IPS-18a (cell line): ENCODE measurements at regions not wholly inside any gene's neighbourhood (a gene's known extent, or its start where the extent isn't known, plus 50 kb on each side); places are given as distances from the start of the nearest gene placed in this dataset.

Source experiments
- H3K27ac ChIP-seq: one replicate; pipeline ENCODE4 v1.5.1; 2013; ENCODE audit warnings: low read length
- H3K27me3 ChIP-seq: one replicate; pipeline ENCODE4 v1.6.1; 2013; ENCODE audit warnings: mild to moderate bottlenecking, low read length; ENCODE audit not compliant: control insufficient read depth, insufficient read depth
- H3K36me3 ChIP-seq: one replicate; pipeline ENCODE4 v1.6.1; 2013; ENCODE audit warnings: low read depth, low read length; ENCODE audit not compliant: control insufficient read depth
- H3K4me1 ChIP-seq: one replicate; pipeline ENCODE4 v1.6.1; 2013; ENCODE audit warnings: low read depth, low read length; ENCODE audit not compliant: control insufficient read depth
- H3K4me3 ChIP-seq: one replicate; pipeline ENCODE4 v1.5.1; 2013; ENCODE audit warnings: low read length
- H3K9ac ChIP-seq: one replicate; pipeline ENCODE4 v1.6.1; 2013; ENCODE audit warnings: mild to moderate bottlenecking, low read length, moderate library complexity
- H3K9me3 ChIP-seq: one replicate; pipeline ENCODE4 v1.6.1; 2013; ENCODE audit warnings: low read depth, low read length; ENCODE audit not compliant: control insufficient read depth

DNA sequence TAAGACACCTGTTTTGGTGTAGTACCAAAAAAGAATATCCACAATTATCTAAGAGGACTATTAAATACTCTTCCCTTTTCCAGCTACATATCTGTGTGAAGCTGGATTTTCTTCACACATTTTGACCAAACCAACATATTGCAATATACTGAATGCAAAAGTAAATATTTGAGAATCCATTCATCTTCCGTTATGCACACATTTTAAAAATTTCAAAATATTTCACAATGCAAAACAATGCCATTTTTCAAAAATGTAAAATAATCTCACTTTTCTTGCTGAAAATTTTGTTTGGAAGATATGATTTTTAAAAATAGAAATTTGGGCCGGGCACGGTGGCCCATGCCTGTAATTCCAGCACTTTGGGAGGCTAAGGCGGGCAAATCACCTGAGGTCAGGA is 133.9 kb upstream of the FUT8 start:
- no peak overlapping the region for H3K9ac ChIP-seq
- H3K4me3 ChIP-seq, result no peak overlapping the region
- no peaks in the 10 kb centered on the region for H3K27me3 ChIP-seq
- H3K27ac ChIP-seq, result no peak overlapping the region
- H3K4me1 ChIP-seq, result peaks cover 28% of the 10 kb centered on the region
- H3K9me3 ChIP-seq, result no peaks in the 10 kb centered on the region
- H3K36me3 ChIP-seq, result no peaks in the 10 kb centered on the region

DNA sequence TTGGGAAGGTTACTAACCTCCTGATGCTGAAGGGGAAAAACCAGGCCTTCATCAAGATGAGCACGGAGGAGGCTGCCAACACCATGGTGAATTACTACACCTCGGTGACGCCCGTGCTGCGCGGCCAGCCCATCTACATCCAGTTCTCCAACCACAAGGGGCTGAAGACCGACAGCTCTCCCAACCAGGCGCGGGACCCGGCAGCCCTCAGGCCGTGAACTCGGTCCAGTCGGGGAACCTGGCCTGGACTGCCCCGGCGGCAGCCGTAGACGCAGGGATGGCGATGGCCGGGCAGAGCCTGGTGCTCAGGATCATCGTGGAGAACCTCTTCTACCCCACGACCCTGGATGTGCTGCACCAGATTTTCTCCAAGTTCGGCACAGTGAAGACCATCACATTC is 133.0 kb upstream of the FUT8 start:
- peaks cover 28% of the 10 kb centered on the region for H3K4me1 ChIP-seq
- no peak overlapping the region for H3K27ac ChIP-seq
- no peaks in the 10 kb centered on the region for H3K9me3 ChIP-seq
- H3K36me3 ChIP-seq, result no peaks in the 10 kb centered on the region
- H3K9ac ChIP-seq, result no peak overlapping the region
- no peak overlapping the region for H3K4me3 ChIP-seq
- H3K27me3 ChIP-seq, result no peaks in the 10 kb centered on the region

DNA sequence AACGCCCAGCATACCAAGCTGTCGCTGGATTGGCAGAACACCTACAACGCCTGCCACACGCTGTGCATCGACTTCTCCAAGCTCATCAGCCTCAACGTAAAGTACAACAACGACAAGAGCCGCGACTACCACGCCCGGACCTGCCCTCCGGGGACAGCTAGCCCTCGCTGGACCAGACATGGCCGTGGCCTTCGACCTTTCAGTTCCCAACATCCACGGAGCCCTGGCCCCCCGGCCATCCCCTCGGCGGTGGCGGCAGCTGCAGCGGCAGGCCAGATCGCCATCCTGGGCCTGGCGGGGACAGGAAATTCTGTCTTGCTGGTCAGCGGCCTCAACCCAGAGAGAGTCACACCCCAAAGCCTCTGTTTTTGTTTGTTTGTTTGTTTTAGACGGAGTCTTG is 132.6 kb upstream of the FUT8 start:
- no peaks in the 10 kb centered on the region for H3K36me3 ChIP-seq
- no peak overlapping the region for H3K9ac ChIP-seq
- peaks cover 28% of the 10 kb centered on the region for H3K4me1 ChIP-seq
- H3K4me3 ChIP-seq, result no peak overlapping the region
- no peaks in the 10 kb centered on the region for H3K27me3 ChIP-seq
- H3K9me3 ChIP-seq, result no peaks in the 10 kb centered on the region
- H3K27ac ChIP-seq, result no peak overlapping the region

DNA sequence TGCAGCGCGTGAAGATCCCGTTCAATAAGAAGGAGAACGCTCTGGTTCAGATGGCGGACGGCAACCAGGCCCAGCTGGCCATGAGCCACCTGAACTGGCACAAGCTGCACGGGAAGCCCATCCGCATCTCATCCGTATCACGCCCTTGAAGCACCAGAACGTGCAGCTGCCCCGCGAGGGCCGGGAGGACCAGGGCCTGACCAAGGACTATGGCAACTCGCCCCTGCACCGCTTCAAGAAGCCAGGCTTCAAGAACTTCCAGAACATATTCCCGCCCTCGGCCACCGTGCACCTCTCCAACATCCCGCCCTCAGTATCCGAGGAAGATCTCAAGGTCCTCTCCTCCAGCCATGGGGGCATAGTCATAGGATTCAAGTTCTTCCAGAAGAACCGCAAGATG is 131.9 kb upstream of the FUT8 start:
- Histone ChIP-seq H3K9me3 (no peaks in the 10 kb centered on the region), H3K36me3 (no peaks in the 10 kb centered on the region), H3K27me3 (no peaks in the 10 kb centered on the region), H3K9ac (no peak overlapping the region), H3K4me3 (no peak overlapping the region), H3K4me1 (peaks cover 28% of the 10 kb centered on the region), H3K27ac (no peak overlapping the region)

DNA sequence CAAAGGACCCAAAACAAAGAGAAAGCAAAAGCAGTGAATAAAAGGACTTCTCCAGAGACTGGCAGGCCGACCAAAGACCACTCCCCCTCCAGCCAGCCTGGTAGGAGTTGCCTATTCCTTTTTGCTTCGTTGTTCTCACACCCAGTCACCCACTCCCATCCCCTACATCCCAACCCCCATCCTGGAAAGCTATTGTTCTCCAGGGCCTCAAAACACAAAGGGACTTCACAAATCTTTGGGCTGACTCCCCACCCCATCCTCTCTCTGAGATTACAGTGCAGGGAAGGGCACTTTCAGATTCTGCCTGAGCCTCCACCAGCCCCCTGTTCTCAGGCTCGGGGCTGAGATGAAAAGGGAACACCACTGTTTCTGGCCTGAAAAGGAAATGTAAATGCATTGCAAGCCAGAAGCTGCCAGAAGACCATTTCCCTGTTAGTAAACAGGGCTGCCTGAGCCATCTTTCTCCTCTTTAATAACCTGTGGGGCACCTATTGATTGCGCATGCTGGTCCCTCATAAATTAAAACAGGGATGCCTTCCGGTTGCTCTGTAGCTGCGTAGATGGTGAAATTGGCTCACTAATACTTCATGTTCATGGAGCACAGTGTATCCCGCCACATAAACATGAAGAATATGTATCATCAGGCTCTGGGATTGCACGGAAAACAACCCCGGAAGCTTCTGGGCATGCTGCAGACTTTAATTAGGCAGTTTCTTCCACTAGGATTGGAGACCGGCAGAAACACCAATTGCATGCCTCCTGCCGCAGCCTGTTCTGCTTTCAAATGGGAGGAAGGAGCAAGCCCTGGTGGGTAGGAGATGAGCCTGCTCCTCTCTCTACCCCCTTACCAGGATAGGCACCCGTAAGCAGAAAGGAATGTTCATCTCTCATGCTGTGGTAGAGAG is 130.3 kb upstream of the FUT8 start:
- peak overlapping the region; percentile 29 for H3K4me3 ChIP-seq
- peak overlapping the region; percentile 74 for H3K27ac ChIP-seq
- H3K36me3 ChIP-seq, result no peaks in the 10 kb centered on the region

DNA sequence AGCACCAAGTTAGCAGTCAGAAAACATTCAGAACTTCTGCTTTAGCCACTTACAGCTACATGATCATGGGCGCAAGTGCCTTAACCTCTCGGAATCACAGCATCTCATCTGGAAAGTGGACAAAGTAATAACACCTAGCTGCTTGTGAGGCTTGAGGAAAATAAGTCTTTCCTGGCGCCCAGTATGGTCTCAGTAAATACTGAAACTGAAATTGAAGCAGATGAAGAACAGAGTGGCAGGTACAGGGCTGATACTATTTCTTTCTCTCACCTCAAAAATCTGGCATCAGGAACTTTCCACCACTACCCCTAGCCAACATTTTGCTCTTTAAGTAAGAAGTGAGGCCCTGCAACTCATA is 129.7 kb upstream of the FUT8 start:
- H3K9ac ChIP-seq, result peak overlapping the region; percentile 37
- no peaks in the 10 kb centered on the region for H3K9me3 ChIP-seq
- peak overlapping the region; percentile 29 for H3K4me3 ChIP-seq
- peaks cover 20% of the 10 kb centered on the region for H3K4me1 ChIP-seq
- H3K27me3 ChIP-seq, result no peaks in the 10 kb centered on the region
- H3K36me3 ChIP-seq, result no peaks in the 10 kb centered on the region
- no peak overlapping the region for H3K27ac ChIP-seq

More for the DNA sequence above, 130.3 kb upstream of the FUT8 start:
- H3K27me3 ChIP-seq, result no peaks in the 10 kb centered on the region
- H3K9me3 ChIP-seq, result no peaks in the 10 kb centered on the region
- peak overlapping the region; percentile 37 for H3K9ac ChIP-seq
- H3K4me1 ChIP-seq, result peaks cover 20% of the 10 kb centered on the region

DNA sequence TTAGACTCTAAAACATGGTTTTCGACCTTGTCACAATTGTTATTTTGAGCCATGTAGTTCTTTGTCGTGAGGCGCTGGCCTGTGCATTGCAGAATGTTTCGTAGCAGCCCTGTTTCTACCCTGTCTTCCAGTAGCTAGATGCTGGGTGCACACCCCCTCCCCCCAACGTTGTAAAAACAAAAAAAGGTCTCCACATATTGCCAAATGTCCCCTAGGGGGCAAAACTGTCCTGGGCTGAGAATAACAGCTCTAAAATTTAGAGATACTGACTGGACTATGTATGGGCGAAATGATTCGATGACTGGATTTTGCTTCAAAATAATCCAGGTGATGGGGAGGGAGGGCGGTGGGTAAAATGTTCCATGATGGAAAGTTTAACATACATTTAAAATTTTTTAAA is 126.1 kb upstream of the FUT8 start:
- Histone ChIP-seq H3K27me3 (no peaks in the 10 kb centered on the region), H3K4me3 (no peak overlapping the region), H3K36me3 (no peaks in the 10 kb centered on the region), H3K27ac (no peak overlapping the region), H3K9me3 (no peaks in the 10 kb centered on the region), H3K4me1 (peaks cover 20% of the 10 kb centered on the region), H3K9ac (no peak overlapping the region)

DNA sequence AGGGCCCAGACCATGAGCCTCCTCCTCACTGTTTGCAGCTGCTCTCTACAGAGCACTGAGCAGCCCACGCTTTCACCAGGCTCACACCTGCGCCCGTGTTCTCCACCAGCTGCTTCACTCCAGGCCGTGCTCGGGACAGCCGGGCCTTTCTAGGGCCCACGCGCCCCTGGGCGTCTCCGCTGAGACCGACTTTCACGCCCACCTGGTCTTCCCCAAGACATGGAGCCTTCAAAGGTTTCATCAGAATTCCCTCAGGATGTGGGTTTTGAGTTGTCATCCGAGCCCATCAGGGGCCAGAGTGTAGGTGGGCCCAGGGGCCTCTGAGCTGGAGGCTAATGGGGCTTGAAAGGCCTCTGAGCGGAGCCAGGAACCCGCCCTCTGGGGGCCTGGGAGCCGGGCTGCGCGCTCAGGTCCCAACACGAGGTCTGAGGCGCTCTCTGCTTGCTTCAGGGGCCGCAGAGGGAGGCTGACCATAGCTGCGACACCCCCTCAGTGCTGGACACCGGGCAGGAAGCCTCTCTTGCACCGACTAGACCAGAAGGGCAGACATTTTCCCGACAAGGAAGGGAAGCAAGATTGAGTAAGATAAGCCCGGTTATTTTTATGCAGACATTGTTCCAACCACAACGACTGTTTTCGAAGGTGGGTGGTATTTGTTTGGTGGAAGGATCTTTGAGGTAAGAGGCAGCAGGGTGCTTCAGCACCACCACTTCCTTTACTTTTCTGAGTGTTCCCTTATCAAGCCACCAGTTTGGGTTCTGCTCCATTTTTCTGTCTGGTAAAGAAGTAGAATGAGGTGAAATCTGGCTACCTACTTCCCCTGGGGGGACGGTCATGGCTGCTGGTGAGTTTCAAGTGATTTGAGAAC is 125.0 kb upstream of the FUT8 start:
- H3K4me1 ChIP-seq, result peaks cover 11% of the 10 kb centered on the region
- H3K9ac ChIP-seq, result no peak overlapping the region
- H3K9me3 ChIP-seq, result no peaks in the 10 kb centered on the region
- no peaks in the 10 kb centered on the region for H3K36me3 ChIP-seq
- H3K27ac ChIP-seq, result no peak overlapping the region
- no peak overlapping the region for H3K4me3 ChIP-seq
- H3K27me3 ChIP-seq, result no peaks in the 10 kb centered on the region

DNA sequence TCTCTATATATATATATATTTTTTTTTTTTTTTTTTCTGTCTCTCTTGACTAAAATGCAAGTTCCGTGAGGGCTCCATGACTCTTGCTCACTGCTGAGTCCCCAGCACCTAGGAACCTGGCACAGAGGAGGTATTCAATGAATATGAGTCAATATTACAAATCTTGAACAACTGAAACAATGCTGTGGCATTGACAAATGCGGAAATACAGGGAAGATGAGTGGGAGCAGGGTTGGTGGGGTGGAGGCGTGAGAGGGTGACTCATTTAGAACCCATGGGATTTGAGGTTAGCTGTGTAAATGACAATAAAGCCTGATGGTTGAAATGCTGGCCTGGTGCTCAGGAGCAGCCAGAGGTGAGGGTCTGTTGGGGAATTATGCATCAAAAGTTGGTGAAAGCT is 121.7 kb upstream of the FUT8 start:
- Histone ChIP-seq H3K4me1 (no peaks in the 10 kb centered on the region), H3K36me3 (no peaks in the 10 kb centered on the region), H3K27me3 (no peaks in the 10 kb centered on the region), H3K27ac (no peak overlapping the region), H3K4me3 (no peak overlapping the region), H3K9me3 (no peaks in the 10 kb centered on the region), H3K9ac (no peak overlapping the region)

DNA sequence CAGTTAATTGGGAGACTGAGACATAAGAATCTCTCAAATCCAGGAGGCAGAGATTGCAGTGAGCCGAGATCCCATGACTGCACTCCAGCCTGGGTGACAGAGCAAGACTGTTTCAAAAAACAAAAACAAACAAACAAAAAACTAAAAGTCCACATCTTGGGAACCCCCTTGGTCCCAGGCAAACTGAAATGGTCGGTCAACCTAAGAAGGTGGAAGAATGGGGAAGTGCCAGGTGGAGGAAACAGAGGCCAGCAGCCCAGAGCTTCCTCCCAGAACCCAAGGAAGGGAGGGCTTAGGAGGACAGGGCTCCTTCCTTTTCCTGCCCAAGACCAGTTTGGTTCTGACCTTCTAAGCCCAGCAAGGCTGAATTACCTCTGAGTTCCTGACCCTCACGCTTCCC is 121.0 kb upstream of the FUT8 start:
- Histone ChIP-seq H3K4me3 (no peak overlapping the region), H3K4me1 (no peaks in the 10 kb centered on the region), H3K9ac (no peak overlapping the region), H3K9me3 (no peaks in the 10 kb centered on the region), H3K27ac (no peak overlapping the region), H3K27me3 (no peaks in the 10 kb centered on the region), H3K36me3 (no peaks in the 10 kb centered on the region)

DNA sequence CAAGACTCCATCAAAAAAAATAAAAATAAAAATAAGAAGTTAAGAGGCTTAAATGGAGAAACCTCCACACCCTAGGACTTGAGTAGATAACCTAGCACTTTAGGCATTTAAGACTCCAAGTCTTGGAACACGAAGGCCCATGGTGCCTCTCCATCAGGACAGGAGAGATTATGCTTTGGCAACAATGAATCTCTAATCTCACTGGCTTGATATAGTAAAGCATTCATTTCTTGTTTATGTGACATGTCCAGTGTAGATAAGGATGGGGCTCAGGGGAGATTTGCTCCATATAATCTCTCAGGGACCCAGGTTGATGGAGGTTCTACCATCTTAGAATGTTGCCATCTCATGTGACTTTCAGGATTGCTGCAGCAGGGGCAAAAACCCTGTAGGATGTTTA is 117.7 kb upstream of the FUT8 start:
- H3K4me3 ChIP-seq, result no peak overlapping the region
- H3K27me3 ChIP-seq, result no peaks in the 10 kb centered on the region
- no peaks in the 10 kb centered on the region for H3K9me3 ChIP-seq
- no peak overlapping the region for H3K9ac ChIP-seq
- no peak overlapping the region for H3K27ac ChIP-seq
- H3K4me1 ChIP-seq, result no peaks in the 10 kb centered on the region
- H3K36me3 ChIP-seq, result no peaks in the 10 kb centered on the region
